GM19468 (cell line): ENCODE measurements at regions not wholly inside any gene's neighbourhood (a gene's known extent, or its start where the extent isn't known, plus 50 kb on each side); places are given as distances from the start of the nearest gene placed in this dataset.

Experiments
- ATAC-seq: cut with Tn5 transposase; IDR thresholded peaks from one replicate; pipeline ENCODE4 v1.9.1; 2021; ENCODE audit warnings: mild to moderate bottlenecking, moderate library complexity, moderate number of reproducible peaks; ENCODE audit not compliant: unreplicated experiment; ENCODE audit errors: extremely low read depth

DNA sequence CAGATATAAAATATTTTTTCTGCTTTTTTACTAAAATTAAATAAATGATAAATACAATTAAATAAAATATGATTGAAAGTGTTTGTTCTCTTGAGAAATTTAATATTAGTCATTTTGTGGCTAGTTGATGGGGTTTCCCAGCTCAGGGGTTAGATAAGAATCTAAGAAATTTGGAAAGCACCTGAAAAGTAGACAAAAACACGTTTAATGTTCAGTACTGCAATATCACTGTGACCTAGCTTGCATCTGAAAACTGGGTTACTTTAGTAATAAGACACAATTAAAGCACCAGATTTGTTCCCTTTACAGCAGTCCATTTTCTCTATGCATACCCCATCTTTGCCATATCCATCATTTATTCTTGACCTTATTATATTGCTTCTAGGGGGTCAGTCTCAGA, 1454.8 kb upstream of the SPRY2 start:
- ATAC-seq: no peak

DNA sequence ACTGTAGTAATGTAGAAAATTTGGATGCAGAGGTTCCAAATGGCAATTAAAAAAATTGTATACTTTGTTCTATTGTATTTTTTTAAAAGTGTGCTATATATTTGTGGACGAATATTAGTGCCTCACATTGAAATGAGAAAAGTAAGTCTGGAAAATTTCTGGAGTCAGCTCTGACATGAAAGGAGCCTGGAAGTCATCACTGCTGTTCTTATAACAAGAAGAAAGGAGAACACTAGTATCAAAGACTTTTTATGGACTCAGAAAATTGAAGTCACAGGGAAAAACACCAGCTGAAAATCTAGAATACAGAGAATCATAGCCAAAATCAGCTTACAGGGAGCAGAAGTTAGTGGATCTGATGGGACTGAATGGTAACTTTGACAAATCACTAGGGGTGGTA, 1450.7 kb upstream of the SPRY2 start:
- ATAC-seq: no peak

DNA sequence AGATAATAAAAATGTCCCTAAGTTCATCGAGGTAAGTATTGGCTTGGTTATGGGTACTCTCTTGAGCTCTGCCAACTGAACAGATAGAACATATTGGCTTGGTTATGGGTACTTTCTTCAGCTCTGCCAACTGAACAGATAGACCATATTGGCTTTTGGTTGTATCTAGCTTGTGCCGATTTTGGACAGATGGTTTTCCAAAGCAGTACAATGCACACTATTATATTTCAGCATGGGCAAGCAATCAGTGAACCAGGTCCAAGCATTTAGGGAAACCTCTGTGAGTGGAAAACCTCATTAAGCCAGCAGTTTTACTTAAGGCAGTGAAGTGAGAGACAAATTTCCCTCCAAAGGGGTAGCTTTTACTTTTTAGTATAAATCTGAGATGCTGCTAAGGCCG, 1440.5 kb upstream of the SPRY2 start:
- ATAC-seq: no peak

DNA sequence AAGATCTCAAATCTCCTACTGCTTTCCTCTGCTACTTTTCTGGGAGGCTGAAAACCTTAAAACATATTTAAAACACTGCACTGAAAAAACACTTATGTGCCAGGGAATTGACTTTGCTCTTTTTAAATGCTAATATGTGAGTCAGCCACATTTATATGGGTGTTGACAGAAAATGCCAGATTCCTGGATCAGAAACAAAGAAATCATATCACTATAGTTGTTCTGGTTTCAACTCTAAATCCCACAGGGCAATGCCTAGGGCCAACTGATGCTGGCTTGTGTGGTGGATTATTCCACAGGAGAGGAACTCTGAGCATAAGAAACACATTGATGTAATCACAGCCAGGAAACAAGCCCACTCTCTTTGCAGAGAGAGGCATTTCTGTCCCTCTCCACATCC, 1439.0 kb upstream of the SPRY2 start:
- ATAC-seq: no peak

DNA sequence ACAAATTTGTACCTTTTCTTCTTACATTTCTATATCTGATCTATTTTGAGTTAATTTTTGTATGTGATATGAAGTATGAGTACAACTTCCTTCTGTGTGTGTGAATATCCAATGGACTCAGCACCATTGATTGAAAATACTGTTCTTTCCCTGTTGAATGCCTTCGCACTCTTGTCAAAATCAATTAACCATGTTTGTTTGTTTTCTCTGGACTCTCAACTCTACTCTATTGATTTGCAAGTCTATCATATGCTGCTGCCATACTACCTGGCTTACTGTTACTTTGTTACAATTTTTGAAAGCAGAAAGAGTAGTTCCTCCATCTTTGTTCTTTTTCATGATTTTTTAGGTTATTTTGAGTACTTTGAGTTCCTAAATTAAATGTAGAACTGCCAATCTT, 1437.4 kb upstream of the SPRY2 start:
- ATAC-seq: no peak

DNA sequence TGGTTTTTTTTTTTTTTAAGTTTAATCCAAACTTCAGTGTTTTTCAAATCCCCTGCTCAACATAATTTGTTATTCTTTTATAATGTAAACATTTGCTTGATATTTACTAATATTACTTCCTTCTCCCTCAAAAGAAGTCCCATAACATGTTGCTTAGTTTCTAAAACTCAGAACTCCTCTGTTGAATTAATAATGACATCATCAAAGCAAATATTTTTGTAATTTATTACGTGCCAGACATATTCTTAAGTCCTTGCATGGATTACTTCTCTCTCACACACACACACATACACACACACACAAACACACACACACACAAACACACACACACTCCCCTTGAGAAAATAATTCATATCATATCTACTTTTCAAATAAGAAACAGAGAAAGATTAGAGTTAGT, 1432.3 kb upstream of the SPRY2 start:
- ATAC-seq: no peak

DNA sequence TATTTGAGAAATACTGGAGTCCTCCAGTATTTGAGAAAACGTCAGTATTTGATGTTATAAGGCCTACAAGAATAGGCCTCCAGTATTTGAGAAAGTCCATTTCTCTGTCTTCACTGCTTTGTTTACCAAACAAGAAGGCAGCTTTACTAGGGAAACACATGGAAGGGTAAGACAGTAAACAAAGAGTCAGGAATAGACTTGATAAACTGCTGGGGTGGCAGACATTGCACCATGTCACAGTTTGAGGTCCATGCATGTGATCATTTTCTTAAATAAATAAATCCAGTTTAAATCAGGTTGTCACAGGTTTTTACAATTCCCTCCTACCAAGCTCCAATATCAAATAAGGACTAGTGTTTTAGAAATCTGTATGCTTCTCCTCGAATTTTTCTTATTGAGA, 1431.0 kb upstream of the SPRY2 start:
- ATAC-seq: no peak

DNA sequence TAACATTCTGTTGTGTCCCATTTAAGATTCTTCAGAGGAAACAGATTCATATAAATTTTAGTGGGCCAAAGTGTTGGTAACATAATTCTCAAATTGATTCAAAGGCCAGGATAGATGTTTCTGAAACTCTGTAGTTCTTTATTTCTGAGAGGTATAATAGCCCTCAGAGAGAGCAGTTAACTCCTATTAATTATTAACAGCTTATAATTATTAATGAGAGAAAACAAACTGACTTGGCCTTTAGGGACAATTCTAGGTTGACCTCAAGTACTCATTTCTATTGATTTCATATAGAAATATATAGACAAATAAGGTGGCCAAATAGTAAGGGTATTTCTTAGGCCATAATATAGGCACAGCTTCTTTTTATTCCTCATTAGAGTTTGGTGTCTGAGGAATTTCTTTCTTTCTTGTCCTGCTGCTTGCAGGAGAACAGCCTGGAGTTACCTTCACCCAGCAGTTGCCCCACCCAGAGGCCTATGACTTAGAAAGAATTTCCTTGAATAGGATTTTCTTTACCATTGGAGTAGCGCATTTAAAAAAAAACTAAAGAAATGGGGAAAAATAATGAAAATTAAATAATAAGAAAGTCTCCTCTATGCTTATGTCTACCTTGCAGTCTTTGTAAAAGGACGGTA, 1430.1 kb upstream of the SPRY2 start:
- ATAC-seq: no peak

DNA sequence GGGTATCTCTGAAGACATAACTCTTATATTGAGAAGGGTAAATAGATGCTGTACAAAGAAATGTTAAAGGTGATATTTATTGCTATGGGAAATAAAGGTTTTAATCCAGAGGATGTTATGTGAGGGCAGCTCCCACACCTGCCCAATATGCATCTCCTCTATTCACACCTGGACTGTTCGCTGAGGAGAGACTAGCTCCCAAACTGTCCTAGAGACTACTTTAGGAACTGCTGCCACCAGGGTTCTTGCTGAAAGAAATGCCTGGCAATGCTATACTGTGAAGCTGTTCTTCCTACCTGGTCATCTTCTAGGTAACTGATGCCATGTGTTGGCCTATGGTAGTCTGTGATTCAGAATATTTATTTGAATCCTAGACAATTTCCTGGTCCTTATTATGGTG, 1421.5 kb upstream of the SPRY2 start:
- no peak for ATAC-seq

DNA sequence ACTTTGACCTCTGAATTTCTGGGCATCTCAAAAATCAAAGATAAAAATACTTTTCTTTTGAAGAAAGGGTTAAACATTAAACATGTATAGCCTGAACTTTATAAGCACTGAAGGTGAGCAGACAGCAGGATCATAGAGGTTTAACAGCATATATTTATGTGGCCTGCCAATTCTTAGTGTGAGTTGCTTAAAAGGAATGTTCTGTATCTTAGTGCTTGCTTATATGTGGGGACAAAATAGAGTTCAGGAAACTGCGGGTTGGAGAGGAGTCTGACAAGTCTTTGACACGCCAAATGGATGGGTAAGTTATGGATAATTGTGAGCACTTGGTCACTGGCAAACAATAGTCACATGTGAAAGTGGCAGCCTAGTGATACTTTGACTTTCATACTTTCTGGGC, 1419.4 kb upstream of the SPRY2 start:
- ATAC-seq: no peak

DNA sequence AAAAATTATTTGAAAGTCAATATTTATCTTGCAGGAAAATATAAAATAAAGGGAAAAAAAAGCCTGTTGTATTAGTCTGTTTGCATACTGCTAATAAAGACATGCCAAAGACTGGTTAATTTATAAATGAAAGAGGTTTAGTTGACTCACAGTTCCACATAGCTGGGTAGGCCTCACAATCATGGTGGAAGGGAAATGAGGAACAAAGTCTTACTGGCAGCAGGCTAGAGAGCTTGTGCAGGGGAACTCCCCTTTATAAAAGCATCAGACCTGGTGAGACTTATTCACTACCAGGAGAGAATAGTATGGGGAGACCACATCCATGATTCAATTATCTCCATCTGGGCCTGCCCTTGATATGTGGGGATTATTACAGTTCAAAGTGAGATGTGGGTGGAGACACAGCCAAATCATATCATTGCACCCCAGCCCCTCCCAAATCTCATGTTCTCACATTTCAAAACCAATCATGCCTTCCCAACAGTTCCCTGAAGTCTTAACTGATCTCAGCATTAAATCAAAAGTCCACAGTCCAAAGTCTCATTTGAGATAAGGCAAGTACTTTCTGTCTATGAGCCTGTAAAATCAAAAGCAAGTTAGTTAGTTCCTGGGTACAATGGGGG, 1416.5 kb upstream of the SPRY2 start:
- ATAC-seq: no peak

DNA sequence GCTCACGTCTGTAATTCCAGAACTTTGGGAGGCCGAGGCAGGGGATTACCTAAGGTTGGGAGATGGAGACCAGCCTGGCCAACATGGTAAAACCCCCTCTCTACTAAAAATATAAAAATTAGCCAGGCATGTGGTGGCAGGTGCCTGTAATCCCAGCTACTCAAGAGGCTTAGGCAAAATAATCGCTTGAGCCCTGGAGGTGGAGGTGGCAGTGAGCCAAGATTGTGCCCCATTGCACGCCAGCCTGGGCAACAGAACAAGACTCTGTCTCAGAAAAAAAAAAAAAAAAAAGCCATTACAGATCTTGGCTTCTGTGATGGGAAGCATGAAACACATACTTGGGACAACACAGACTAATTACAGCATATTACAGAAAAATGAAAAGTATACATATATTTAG, 1404.5 kb upstream of the SPRY2 start:
- ATAC-seq: no peak

DNA sequence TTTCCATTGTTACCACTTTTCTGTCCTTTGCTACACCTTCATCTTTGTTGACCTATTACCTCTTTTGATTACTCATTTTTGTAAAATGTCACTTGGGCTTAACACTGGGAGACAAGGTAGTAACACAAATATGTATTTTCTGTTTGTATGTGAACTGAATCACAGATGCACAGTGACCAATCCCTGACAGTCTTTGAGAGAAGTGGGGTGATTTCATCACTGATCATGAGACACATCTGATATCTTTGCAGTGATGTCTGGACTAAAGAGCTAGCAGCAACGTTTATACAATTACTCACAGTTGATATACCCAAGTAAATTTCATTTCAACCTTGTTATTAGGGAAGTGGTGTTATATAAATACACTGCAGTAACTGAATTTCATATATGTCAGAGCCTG, 1397.4 kb upstream of the SPRY2 start:
- ATAC-seq: no peak

DNA sequence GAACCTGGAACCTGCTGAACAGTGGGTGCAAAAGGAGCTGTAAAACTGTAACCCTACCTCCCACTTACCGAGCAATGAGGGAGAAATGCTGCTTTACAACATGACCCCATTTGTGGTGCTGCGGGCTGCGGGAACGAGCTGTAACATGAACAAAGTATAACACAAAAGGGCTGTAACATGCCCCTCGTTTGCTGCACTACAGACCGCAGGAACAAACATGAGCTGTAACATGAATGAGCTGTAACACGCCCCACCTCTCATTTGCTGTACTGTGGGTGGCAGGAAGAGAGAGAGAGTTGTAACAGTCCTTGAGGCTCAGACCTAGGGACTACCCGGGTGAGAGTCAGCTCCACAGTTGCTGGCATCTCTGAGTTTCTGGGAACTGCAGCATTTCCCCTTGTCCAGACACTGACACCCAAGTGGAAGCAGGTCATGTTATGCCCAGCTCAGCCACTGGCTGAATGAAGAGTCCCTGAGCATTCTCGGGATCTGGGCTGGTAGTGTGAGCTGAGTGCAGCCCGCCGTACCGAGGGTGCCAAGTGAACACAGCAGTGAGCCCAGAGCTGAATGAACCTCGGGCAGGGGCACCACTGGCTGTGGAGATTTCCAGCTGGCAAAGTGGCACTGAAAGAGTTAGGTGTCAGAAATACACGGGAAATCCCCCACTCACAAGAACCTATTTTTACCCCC, 1385.3 kb upstream of the SPRY2 start:
- no peak for ATAC-seq

DNA sequence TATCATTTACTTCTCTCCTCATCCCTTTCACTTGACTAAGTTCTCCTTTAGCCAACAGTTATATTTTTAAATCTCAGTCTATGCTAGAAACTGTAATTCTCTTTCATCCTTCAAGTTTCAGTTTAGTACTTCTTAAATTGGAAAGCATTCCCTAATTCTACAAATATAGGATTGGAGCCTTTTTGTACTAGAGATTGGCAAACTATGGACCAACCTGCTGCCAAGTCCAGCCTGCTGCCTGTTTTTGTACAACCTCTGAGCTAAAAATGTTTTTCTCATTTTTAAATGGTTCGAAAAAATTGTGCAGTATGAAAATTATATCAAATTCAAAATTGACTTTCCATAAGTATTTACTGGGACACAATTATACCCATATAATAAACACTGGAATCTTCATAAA, 1381.5 kb upstream of the SPRY2 start:
- ATAC-seq: no peak

DNA sequence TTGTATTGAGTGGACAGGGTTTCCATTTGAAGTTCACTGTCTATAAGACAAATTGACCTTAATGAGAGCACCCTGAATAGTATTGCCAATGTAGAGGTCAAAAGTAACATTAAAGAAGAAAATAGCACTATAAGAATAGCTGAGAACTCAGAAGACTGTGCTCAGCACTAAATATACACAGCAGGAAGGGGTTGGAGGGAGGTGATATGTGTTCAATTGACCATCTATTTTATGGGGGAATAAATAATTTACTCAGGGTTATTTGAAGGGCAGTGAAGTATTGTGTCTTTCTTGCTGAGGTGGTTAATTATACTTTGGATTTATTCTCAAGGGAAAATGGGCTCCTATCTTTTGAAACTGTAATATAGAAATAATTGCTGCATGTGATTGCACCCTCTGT, 1380.5 kb upstream of the SPRY2 start:
- ATAC-seq: no peak

DNA sequence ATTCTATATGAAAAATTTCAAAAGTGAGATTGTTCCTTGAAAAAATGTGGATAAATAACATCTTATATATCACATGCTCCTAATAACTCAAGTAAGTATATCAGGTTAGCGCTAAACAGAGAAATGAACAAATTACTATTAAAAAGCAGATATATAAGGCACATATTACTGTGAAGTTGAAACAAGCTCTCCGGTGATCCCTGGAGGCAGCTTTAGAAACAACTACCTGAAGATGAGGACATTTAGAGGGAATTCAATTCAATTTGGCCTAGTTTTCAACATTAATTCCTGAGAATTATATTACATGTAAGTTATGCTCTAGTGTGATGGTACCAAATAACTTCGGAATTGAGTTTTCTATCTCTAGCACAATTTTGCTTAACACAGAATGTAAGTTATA, 1373.6 kb upstream of the SPRY2 start:
- no peak for ATAC-seq

DNA sequence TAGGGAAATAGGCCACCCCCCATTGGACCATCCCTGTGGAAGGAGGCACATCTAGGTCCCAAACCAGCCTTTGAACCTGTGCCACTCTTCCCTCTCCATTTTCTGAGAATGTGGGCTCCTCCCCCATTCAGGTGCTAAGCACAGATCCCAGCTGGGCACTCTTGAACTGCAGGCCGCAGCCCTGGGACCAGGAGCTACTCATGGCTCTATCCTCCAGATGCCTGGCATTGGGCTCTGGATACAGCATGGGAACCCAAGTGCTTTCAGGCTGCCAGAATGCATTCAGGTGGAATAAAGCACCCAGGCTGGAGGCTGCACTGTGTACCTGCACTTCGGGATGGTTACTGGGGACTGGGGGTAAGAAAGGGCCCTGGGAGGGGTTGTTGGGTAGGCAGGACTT, 1372.3 kb upstream of the SPRY2 start:
- ATAC-seq: no peak

DNA sequence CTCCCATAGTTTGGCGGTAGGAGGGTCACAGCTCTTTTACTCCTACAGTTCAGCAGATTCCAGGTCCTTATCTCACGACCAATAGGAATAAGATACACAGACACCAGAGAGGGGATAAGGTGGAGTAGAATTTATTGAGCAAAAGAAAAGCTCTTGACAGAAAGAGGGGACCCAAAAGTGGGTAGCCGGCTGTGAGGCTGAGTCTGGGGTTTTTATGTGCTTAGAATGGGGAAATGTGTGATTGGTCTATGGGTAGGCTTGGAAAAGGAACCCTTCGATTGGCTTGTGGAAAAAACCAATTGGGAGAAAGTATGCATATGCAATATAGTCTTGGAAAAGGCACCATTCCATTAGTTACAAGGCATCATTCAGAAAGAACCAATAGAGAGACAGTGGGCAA, 1356.9 kb upstream of the SPRY2 start:
- no peak for ATAC-seq

DNA sequence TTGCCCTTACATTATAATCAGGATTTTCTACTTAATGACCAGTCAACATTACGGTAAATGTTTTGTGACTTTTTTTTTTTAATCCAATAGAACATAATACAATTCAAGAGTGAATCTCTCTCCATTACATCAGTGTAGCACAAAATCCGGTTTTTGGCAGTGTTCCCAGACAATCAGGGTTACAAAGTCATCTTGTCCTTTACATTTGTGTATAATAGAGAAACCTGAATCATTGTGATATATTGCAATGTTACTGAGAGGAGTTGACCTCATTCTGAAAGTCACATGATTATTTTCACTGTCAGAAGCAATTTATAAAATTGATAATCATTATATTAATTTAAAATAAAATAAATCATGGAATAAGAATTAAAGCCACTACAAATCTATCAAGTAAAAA, 1346.0 kb upstream of the SPRY2 start:
- no peak for ATAC-seq

DNA sequence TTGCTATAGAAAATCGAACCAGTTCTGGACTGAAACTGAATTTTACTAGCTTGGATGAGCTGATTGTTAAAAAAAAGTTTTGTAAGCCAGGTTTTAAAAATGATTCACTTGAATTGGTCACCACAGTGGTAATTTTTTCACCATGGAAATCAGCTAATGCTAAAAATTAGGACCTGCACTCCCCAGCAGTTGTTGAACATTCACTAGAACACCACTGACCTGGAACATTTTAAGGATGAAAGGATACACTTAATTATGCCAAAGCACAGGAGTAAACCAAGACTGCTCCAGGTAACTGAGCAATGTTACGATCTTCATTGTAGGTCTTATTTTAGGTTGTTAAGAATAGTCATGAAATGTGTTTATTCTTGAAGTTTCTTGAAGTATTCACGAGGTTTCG, 1342.6 kb upstream of the SPRY2 start:
- no peak for ATAC-seq

DNA sequence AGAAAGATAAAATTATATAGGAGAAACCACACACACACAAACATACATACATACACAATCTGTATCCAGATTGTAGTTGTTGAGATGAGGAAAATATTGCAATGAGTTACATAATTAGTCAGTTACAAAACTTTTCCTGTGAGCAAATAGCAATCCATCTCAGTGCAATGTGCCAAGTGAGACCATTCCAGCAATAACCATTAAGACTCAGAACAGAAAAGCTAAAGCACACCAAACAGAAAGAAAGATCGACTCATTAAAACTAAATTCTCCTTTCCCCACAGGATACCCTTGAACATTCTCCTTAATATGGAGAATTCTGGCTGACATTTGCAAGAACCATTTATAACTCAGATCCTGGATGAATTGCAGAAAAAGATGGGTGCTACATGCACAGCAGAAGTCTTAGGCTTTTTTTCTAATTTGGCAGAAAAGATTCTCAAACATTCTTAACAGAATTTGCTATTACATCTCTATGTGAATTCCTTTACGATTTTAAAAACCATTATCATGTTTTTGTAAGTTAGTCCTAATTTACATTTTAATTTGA, 1341.2 kb upstream of the SPRY2 start:
- no peak for ATAC-seq
